IMR-90 (cell line): ENCODE measurements at regions not wholly inside any gene's neighbourhood (a gene's known extent, or its start where the extent isn't known, plus 50 kb on each side); places are given as distances from the start of the nearest gene placed in this dataset.

ENCODE experiments used
- CEBPB ChIP-seq: IDR thresholded peaks from 2 replicates; pipeline ENCODE4 v1.6.1; 2012; ENCODE audit warnings: low read depth, low read length, improper control_type of control experiment
- CTCF ChIP-seq: conservative IDR thresholded peaks from 2 replicates; pipeline ENCODE4 v1.5.1; 2012; ENCODE audit warnings: mild to moderate bottlenecking, low read depth, low read length, improper control_type of control experiment
- MAZ ChIP-seq: IDR thresholded peaks from 2 replicates; pipeline ENCODE4 v1.6.1; 2012; ENCODE audit warnings: low read depth, mild to moderate bottlenecking, low read length, improper control_type of control experiment, moderate library complexity, borderline replicate concordance
- MXI1 ChIP-seq: IDR thresholded peaks from 2 replicates; pipeline ENCODE4 v1.6.1; 2012; ENCODE audit warnings: low read depth, mild to moderate bottlenecking, low read length, moderate library complexity, borderline replicate concordance
- NFE2L2 ChIP-seq: fragments of 150-350 bp; IDR thresholded peaks from 2 replicates; pipeline ENCODE4 v1.6.1; 2016; ENCODE audit warnings: low read depth, mild to moderate bottlenecking, low read length
- POLR2A ChIP-seq: IDR thresholded peaks from 2 replicates; pipeline ENCODE4 v1.6.1; 2012; ENCODE audit warnings: mild to moderate bottlenecking, low read depth, low read length
- RAD21 ChIP-seq: IDR thresholded peaks from 2 replicates; pipeline ENCODE4 v1.6.1; 2012; ENCODE audit warnings: low read length, improper control_type of control experiment
- RFX5 ChIP-seq: IDR thresholded peaks from 2 replicates; pipeline ENCODE4 v1.8.0; 2012; ENCODE audit warnings: low read depth, mild to moderate bottlenecking, low read length, moderate library complexity
- SMC3 ChIP-seq: fragments of 150-350 bp; IDR thresholded peaks from 2 replicates; pipeline ENCODE4 v1.6.1; 2016; ENCODE audit warnings: low read depth, mild to moderate bottlenecking, antibody characterized with exemption, low read length, moderate library complexity
- USF2 ChIP-seq: fragments of 150-350 bp; IDR thresholded peaks from 2 replicates; pipeline ENCODE4 v1.6.1; 2017; ENCODE audit warnings: mild to moderate bottlenecking, antibody characterized with exemption, low read length, low read depth

GRCh38 chr3:55158345-55158744 lies 230.5 kb upstream of the LRTM1 start:
- TF ChIP-seq NFE2L2 (no peak), POLR2A (no peak), CTCF (no peak), RFX5 (no peak), CEBPB (no peak), RAD21 (no peak), MAZ (no peak), SMC3 (no peak), USF2 (no peak), MXI1 (no peak)
